Testis (tissue), 2 donors: ENCODE measurements at regions not wholly inside any gene's neighbourhood (a gene's known extent, or its start where the extent isn't known, plus 50 kb on each side); places are given as distances from the start of the nearest gene placed in this dataset.

ENCODE experiments used
- DNase-seq: peaks from one replicate; pipeline ENCODE4 v3.0.0-alpha.2; 2019
- H3K27ac ChIP-seq, 2 donors: fragments of 200-600 bp; sonication (generic); one replicate each; pipeline ENCODE4 v1.5.1; 2019
- H3K27me3 ChIP-seq: fragments of 200-600 bp; sonication (generic); one replicate; pipeline ENCODE4 v1.5.1; 2019
- H3K36me3 ChIP-seq: fragments of 200-600 bp; sonication (generic); one replicate; pipeline ENCODE4 v1.5.1; 2017; ENCODE audit warnings: low read depth; ENCODE audit errors: missing control alignments
- H3K4me1 ChIP-seq: fragments of 200-600 bp; sonication (generic); one replicate; pipeline ENCODE4 v1.5.1; 2019
- H3K4me3 ChIP-seq, 2 donors: fragments of 200-600 bp; sonication (generic); one replicate each; pipeline ENCODE4 v1.5.1; 2017 to 2019
- H3K9me3 ChIP-seq: fragments of 200-600 bp; sonication (generic); one replicate; pipeline ENCODE4 v1.5.1; 2017
- POLR2A ChIP-seq: fragments of 450-650 bp; IDR thresholded peaks from one replicate; pipeline ENCODE4 v1.6.1; 2017; ENCODE audit warnings: antibody characterized with exemption, mild to moderate bottlenecking, moderate library complexity
- WGBS, 2 donors: methylation state at CpG; one replicate each; pipeline ENCODE4 v1.1.5; 2018; 5-methylcytosine and 5-hydroxymethylcytosine counted together
- intact Hi-C: fragments of 100-400 bp; cut with DNase I; formaldehyde crosslinking; loops from one replicate; pipeline ENCODE4 v1.15.1; 2023; ENCODE audit warnings: low total_unique reads
- TF ChIP-seq, protein P1 (sequence below), 3 experiments: fragments of 450-650 bp in 2 of 3; fragments of 200-600 bp in 1 of 3; sonication (generic) in 1 of 3; IDR thresholded peaks; one replicate each; pipeline ENCODE4 v1.5.1; 2016 to 2019; ENCODE audit warnings: antibody characterized with exemption in 3 of 3, mild to moderate bottlenecking in 2 of 3, moderate library complexity in 1 of 3

DNA sequence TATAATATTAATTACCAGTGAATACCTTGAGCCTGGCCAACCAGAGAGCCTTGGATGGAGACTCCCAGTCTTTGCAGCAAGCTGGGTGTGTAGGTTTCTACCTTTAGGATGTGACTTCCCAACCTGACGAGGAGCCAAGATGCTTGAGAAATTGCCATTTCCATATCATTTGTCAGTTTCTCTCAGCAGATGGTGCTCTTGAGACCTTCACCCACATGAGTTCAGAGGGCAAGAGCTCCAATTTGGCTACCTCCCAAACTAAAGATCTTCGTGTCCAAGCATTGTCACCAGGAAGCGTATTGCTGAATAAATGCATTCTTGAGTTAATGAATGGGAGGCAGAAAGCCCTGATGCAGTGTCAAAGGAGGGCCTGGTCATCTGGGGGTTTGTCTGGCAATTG, 106.4 kb upstream of the TBX5 start:
- H3K36me3 ChIP-seq: no peaks in the 10 kb centered on the region
- 68 to 73% methylated on average over 3 of the region's 3 CpGs for WGBS, 2 donors
- no peak for DNase-seq
- H3K4me3 ChIP-seq: no peak overlapping the region
- TF ChIP-seq, protein P1, sequence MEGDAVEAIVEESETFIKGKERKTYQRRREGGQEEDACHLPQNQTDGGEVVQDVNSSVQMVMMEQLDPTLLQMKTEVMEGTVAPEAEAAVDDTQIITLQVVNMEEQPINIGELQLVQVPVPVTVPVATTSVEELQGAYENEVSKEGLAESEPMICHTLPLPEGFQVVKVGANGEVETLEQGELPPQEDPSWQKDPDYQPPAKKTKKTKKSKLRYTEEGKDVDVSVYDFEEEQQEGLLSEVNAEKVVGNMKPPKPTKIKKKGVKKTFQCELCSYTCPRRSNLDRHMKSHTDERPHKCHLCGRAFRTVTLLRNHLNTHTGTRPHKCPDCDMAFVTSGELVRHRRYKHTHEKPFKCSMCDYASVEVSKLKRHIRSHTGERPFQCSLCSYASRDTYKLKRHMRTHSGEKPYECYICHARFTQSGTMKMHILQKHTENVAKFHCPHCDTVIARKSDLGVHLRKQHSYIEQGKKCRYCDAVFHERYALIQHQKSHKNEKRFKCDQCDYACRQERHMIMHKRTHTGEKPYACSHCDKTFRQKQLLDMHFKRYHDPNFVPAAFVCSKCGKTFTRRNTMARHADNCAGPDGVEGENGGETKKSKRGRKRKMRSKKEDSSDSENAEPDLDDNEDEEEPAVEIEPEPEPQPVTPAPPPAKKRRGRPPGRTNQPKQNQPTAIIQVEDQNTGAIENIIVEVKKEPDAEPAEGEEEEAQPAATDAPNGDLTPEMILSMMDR (IDR thresholded peaks at IDR 0.05): no peak
- TF ChIP-seq POLR2A: no peak
- H3K4me1 ChIP-seq: no peaks in the 10 kb centered on the region
- H3K27ac ChIP-seq: no peak overlapping the region
- no peaks in the 10 kb centered on the region for H3K9me3 ChIP-seq
- intact Hi-C loops: no loop called here
- H3K27me3 ChIP-seq: no peaks in the 10 kb centered on the region

DNA sequence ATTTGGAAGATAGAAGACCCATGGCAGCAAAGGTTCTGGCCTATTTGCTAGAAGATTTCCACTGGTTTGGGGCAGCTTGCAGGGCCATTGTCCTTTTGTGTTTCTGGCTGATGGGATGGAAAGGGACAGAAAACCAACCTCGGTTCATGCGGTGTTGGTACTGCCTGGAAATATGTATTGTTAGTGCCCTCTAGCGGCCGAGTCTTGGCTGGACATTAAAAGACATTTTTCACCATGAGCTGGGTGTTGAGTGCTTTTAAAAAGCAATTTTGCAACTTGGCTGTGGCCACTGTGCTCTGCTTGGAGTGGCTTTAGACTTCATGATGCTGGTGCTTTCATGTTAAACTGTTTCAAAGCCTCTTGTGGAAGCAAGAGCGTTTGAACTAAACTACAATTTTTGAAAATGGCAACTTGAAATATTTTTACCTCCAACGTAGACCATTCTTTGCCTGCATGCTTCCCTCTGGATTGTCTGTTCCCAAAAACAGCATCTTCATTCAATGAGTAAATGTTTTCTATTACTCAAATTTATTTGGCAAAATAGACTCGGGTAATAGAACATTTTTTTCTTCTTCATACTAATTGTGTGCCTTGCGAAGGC, 102.7 kb upstream of the TBX5 start:
- intact Hi-C loops: no loop called here
- peak; percentile 90 for DNase-seq
- Histone ChIP-seq H3K36me3 (no peaks in the 10 kb centered on the region), H3K27me3 (no peaks in the 10 kb centered on the region), H3K4me3 (no peak overlapping the region), H3K4me1 (no peaks in the 10 kb centered on the region), H3K27ac (no peak overlapping the region), H3K9me3 (no peaks in the 10 kb centered on the region)
- TF ChIP-seq, protein P1 (IDR thresholded peaks at IDR 0.05): peak in 2 of 3 experiments; percentile 66 to 70
- no peak for TF ChIP-seq POLR2A
- 33 to 35% methylated on average over 8 of the region's 8 CpGs for WGBS, 2 donors

DNA sequence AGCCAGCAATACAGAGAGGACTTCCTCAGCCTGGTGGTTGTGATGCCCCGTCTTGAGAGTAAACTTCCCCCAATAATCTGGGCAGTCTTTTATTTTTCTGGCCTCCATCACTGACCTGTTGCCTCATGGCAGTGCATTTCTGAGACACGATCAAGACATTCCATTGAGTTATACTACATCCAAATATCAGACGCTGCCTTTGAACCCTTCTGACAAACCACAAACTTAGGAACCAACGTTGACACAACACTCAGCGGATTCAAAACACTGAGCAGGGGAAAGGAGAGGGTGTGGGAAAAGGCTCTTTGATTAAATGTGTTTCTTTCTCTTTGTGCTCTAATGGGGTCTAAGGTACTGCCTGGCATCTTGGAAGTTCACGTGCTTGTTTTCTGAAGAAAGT, 100.7 kb upstream of the TBX5 start:
- Histone ChIP-seq H3K36me3 (no peaks in the 10 kb centered on the region), H3K27ac (no peak overlapping the region), H3K4me1 (no peaks in the 10 kb centered on the region), H3K27me3 (no peaks in the 10 kb centered on the region), H3K4me3 (no peak overlapping the region), H3K9me3 (no peaks in the 10 kb centered on the region)
- WGBS, 2 donors: 78 to 83% methylated on average over 6 of the region's 6 CpGs
- DNase-seq: no peak
- intact Hi-C loops: no loop called here
- TF ChIP-seq POLR2A: no peak
- TF ChIP-seq, protein P1 (IDR thresholded peaks at IDR 0.05): no peak

DNA sequence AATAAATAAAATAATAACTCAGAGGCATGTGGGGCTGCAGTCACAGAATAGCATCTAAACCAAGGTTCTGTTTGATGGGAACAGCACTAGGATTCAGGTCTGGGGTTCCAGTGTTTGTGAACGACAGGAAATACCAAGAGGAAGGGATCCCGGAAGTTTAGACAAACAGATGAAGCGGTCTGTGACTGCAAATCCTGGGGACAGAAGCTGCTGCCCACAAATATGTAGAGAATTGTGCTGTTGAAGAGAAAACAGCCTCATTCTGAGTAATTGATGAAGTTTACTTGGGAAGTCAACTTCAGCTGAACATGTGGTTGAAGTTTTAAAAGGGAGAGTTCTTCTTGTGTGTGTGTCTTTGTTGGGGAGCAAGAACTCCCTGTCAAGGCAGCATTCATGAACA, 98.4 kb upstream of the TBX5 start:
- H3K9me3 ChIP-seq: no peaks in the 10 kb centered on the region
- no peak for DNase-seq
- H3K4me1 ChIP-seq: no peaks in the 10 kb centered on the region
- no peaks in the 10 kb centered on the region for H3K36me3 ChIP-seq
- no peak overlapping the region for H3K4me3 ChIP-seq
- H3K27ac ChIP-seq: no peak overlapping the region
- WGBS, 2 donors: 66 to 68% methylated on average over 3 of the region's 3 CpGs
- no peak for TF ChIP-seq POLR2A
- TF ChIP-seq, protein P1 (IDR thresholded peaks at IDR 0.05): no peak
- no peaks in the 10 kb centered on the region for H3K27me3 ChIP-seq
- intact Hi-C loops: no loop called here

DNA sequence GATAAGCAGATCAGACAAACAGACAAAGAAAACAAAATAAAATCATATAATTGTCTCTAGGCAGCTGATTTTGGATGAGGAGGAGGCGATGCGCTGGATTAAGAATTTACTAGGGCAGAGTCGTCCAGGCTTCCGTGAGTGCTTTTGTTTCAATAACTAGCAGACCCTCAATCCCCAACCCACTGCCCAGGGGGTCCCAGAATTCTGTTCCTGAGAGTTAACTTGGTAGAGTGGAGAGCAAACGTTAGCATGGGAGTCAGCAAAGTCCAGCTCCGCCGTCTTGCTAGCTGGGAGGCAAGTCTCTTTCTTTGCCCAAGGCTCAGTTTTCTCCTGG, 95.5 kb upstream of the TBX5 start:
- TF ChIP-seq, protein P1 (IDR thresholded peaks at IDR 0.05): no peak
- no peak for TF ChIP-seq POLR2A
- DNase-seq: no peak
- Histone ChIP-seq H3K27me3 (no peaks in the 10 kb centered on the region), H3K4me3 (no peak overlapping the region), H3K36me3 (no peaks in the 10 kb centered on the region), H3K27ac (no peak overlapping the region), H3K9me3 (no peaks in the 10 kb centered on the region), H3K4me1 (no peaks in the 10 kb centered on the region)
- WGBS, 2 donors: 3 to 10% methylated on average over 7 of the region's 7 CpGs
- intact Hi-C loops: no loop called here
